NCI-H2196 (cell line): ENCODE measurements at regions not wholly inside any gene's neighbourhood (a gene's known extent, or its start where the extent isn't known, plus 50 kb on each side); places are given as distances from the start of the nearest gene placed in this dataset.

Experiments
- DNase-seq: peaks from one replicate; lab custom pipeline; 2025; ENCODE audit not compliant: unreplicated experiment; lab: John Stamatoyannopoulos, UW

DNA sequence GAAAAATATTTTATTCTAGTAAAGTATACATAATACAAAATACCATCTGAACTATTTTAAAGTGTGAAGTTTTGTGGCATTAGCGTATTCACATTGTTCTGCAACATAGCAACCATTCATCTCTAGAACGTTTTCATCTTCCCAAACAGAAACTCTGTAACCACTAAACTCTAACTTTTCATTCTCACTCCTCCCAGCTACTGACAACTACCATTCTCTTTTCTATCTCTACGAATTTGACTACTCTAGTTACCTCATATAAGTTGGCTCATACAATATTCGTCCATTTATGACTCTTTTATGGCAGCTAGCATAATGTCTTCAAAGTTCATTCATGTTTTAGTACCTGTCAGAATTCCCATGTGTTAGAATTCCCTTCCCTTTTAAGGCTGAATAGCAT lies 150.5 kb upstream of the MIR17HG start:
- DNase-seq = no peak

DNA sequence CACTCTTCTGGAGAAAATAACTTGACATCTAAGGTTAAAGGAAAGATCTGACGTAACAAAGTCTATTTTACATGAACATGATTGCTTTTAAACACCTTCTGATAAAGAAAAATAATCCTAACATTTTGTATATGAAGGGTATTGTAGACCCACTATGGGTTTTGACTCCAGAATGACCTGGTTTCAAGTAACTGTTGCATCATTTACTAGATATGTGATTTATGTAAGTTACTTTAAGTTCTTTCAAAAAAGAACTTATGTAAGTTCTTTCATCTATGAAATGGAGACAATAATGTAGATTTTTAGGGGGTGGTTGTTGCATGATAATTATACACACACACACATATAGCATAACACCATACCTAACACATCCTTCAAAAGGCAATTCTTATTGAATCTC lies 147.6 kb upstream of the MIR17HG start:
- DNase-seq = no peak

DNA sequence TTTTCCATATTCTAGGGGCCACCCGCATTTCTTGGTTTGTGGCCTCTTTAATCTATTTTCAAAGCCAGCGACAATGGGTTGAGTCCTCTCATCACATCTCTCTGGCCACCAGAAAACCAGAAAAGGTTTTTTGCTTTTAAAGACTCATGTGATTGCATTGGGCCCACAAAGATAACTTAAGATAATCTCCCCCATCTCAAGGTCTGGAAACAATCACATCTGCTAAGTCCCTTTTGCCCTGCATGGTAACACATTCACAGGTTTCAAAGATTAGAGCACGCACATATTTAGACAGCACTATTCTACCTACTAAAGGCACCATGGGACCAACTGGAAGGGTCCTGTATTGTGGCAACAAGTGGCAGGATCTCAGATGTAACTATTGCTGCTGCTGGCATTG lies 147.0 kb upstream of the MIR17HG start:
- no peak for DNase-seq

- no peak for DNase-seq
Observed at GRCh38 chr13:91203430-91203829, 144.1 kb upstream of the MIR17HG start.

DNA sequence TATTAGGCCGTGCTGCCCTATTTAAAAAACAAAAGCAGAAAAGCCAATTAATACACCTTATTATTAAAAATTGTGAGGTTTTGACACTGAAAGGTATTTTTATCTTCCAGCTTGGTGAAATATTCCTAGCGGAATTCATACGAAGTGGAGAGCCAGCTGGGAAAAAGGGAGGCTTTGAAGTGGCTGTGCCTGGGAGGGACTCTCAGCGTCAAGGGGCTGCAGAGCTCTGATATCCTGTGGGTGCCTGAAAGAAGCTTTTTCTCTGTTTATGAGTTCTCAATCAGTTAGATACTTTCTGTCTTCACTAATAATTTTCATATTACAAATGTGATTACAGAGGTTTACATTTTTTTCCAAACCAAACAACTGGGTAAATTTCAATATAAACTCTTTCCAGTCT lies 140.2 kb upstream of the MIR17HG start:
- no peak for DNase-seq

GRCh38 chr13:91211510-91211909 lies 136.0 kb upstream of the MIR17HG start:
- no peak for DNase-seq

- DNase-seq = no peak
Observed at GRCh38 chr13:91212231-91212630, 135.3 kb upstream of the MIR17HG start.

DNA sequence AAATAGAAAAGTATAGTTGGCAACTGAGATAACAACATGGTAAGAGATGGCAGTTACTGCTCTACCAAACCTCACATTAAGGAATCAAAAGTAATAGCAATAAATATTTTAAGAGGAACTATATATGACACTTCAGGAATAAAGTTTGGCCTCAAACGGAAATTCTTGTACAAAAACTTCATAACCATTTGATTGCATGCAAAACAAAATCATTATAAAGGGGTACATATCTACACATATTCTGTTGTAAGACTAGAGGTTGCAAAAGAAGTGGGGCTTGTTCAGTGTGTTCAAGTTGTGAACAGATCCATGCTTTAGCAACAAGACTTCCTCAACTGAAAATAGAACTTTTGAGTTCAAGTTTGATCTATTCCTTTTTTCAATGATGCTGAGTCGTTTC lies 133.5 kb upstream of the MIR17HG start:
- DNase-seq = no peak

GRCh38 chr13:91216928-91217700 lies 130.4 kb upstream of the MIR17HG start:
- DNase-seq = no peak

DNA sequence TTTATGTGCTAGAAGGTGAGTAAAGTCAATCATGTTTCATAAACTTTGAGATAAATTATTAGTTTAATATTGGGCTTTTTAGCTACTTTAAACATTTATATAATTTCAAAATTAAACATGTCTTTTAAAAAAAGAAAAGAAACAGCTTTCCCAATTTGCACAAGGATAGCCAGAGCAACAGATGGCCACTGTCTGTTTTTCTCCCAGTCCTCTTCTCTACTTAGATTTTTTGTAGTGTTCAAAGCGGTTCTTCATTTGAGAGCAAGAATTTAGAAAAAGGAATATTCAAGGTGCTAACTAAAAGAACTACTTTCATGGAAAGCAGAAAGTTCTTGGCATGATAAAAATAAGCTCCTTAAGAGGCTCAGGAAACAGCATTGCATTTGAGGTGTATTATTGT lies 128.3 kb upstream of the MIR17HG start:
- no peak for DNase-seq

DNA sequence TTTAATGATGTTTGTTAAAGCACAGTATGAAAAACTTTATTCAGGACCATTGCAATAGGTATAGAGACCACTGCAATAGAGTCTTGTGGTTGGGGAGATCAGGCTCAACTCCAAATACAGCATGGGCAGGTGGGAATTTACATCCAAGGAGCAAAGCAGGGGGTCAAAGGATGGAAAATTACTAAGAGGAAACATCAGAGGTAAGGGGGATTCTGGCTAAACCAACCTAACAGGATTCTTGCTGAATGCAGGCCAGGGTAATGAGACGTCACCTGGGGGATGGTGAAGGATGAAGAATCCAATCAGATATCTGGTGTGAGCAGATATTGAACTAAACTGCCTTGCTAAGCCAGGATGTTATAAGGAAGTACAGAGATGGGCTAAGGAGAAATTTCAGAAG lies 126.6 kb upstream of the MIR17HG start:
- no peak for DNase-seq

GRCh38 chr13:91228108-91228507 lies 119.4 kb upstream of the MIR17HG start:
- no peak for DNase-seq

- DNase-seq = no peak
Observed at GRCh38 chr13:91228940-91229339, 118.5 kb upstream of the MIR17HG start.

GRCh38 chr13:91232716-91233115 lies 114.8 kb upstream of the MIR17HG start:
- no peak for DNase-seq

- no peak for DNase-seq
Observed at GRCh38 chr13:91233291-91233690, 114.2 kb upstream of the MIR17HG start.

DNA sequence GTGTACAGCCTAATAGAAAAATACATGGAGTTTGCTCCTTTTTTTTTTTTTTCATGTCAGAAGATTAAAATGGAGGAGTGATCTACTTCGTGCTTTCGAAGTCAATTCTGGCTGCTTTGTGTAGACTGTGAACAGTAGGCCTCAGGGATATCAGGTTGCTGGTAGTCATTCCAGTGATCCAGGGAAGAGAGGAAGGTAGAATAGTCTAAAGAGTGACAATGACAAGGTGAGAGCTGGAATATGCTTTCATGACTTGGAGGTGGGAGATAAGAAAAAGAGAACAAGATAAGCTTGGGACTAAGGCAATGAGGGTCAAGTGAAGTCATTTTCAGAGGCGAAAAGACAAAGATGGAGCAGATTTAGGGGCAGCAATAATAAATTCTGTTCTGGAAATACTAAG lies 111.3 kb upstream of the MIR17HG start:
- DNase-seq = no peak

DNA sequence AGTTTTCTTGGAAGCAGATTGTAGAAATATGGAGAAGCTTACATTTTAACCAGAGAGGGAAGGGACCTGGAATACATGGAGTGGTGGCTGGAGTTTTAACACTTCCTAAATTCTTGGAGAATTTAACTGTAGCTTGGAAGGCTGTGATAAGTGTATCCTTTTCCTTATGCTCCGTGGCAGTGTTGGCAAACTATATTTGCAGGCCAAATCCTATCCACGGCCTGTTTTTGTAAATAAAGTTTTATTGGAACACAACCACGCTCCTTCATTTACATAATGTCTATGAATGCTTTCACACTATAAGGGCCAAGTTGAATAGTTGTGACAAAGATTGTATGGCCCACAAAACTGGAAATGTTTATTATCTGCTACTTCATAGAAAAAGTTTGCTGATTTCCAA lies 110.6 kb upstream of the MIR17HG start:
- DNase-seq = no peak

DNA sequence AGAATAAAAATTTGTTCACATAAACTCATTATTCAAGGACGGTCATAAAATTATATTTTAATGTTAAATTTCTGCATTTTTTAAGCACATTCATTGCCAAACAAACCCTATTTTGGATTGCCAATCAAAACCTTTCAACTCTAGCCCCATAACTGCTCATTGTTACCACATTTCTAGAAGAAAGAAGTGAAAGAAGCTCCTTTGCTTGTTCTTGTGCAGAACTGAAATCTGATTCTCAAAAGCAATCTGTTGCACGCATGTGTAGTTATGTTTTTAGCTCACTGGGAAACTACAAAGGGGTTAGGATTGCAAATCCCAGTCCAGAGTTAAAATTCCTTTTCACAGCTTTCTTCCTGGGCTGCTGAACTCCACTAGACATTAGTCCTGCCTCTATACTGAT lies 109.5 kb upstream of the MIR17HG start:
- no peak for DNase-seq

DNA sequence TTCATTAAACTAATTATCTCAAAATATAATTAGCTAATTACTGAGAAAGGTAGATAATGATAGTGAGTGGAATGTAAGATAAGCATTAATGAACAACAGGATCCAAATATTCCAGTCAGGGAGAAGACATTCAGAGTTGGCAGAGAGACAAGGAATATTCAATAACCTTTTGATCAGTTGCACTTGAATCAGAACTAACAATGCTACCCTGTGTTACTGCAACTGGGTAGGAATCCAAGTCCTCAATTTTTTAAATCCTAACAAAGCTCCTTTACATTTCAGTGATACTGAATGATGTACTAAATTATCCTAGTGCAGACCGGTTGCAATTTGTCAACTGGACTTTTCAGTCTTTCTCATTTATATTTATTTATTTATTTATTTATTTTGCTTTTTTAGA lies 107.1 kb upstream of the MIR17HG start:
- DNase-seq = no peak

DNA sequence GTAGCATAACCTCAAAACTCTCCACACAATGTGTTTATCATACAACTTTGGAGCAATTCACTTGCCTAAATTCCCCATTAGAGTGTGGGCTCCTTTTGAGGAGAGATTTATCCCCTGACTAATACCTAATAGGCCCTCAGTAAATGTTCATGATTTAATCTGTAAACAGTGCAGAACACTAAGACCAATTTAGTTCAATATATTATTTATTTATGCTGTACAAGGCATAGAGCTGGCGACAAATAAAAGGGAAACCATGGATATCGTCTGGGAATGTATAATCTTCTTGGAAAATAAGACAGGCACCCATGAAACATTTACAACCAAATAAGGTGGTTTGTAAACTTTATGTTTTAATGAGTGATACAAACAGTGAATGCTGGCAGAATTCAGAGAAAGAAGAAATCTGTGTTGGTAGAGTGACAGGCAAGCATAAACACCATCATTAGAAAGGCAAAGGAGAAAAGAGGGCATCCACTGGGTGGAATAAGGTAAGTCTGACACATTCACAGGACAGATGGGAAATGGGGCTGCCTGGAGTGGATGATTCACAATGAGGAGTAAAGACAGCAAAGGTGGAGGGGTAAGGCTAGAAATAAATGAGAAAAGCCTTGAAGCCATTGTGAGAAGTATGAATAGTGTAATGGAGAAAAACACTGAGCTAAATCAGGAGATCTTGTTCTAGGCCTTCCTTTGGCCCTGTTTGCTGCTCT lies 106.1 kb upstream of the MIR17HG start:
- DNase-seq = no peak

GRCh38 chr13:91242652-91243051 lies 104.8 kb upstream of the MIR17HG start:
- DNase-seq = no peak

GRCh38 chr13:91245288-91245687 lies 102.2 kb upstream of the MIR17HG start:
- no peak for DNase-seq

DNA sequence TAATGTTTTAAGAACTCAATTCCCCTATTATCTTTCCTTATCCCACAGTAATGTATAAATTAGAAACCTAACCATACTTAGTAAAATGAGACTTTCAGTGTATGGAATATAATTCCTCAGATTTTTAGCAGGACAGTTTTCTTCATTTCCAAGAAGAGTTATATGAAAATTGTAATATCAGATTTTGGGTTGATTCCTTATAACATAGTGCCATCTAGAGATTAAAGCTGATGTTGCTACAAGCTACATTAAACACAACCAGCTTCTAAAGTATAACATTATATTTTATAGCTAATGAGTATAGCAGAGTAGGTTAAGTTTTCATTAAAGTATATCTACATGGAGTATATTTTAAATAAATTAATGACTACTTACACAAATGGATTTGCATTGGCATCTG lies 99.7 kb upstream of the MIR17HG start:
- no peak for DNase-seq
